Aorta (tissue), 5 donors: ENCODE measurements at regions not wholly inside any gene's neighbourhood (a gene's known extent, or its start where the extent isn't known, plus 50 kb on each side); places are given as distances from the start of the nearest gene placed in this dataset.
"Not testable (repeated sequence)": the region's sequence is repeated elsewhere in the genome, so short reads cannot be mapped to it uniquely, and the experiment has no call there.

Experiments used
- ATAC-seq: fragments of 200-7000 bp; cut with Tn5 transposase; one replicate; pipeline ENCODE4 v1.9.1; 2022; ENCODE audit warnings: moderate library complexity; ENCODE audit not compliant: low FRiP score
- DNase-seq, 2 donors: peaks; one replicate each; pipeline ENCODE4 v3.0.0-alpha.2; 2020
- H3K27ac ChIP-seq, 2 donors: one replicate each; pipeline ENCODE4 v1.5.1; 2013; ENCODE audit warnings: low read length in 2 of 2, mild to moderate bottlenecking in 2 of 2, moderate library complexity in 2 of 2, control low read depth in 1 of 2, inconsistent platforms in 1 of 2, low read depth in 1 of 2
- H3K27me3 ChIP-seq, 2 donors: one replicate each; pipeline ENCODE4 v1.6.1; 2013; ENCODE audit warnings: control low read depth in 1 of 2, low read length in 1 of 2, mild to moderate bottlenecking in 1 of 2, moderate library complexity in 1 of 2; ENCODE audit not compliant: insufficient read depth in 2 of 2, control insufficient read depth in 1 of 2
- H3K36me3 ChIP-seq, 2 donors: one replicate each; pipeline ENCODE4 v1.6.1; 2013; ENCODE audit warnings: control low read depth in 1 of 2, low read length in 1 of 2, mild to moderate bottlenecking in 1 of 2; ENCODE audit not compliant: insufficient read depth in 2 of 2, control insufficient read depth in 1 of 2
- H3K4me1 ChIP-seq, 2 donors: one replicate each; pipeline ENCODE4 v1.6.1; 2013; ENCODE audit warnings: low read length in 2 of 2, control low read depth in 1 of 2, mild to moderate bottlenecking in 1 of 2, moderate library complexity in 1 of 2; ENCODE audit not compliant: insufficient read depth in 2 of 2, control insufficient read depth in 1 of 2
- H3K4me3 ChIP-seq, 2 donors: one replicate each; pipeline ENCODE4 v1.5.1; 2013; ENCODE audit warnings: low read length in 2 of 2, control low read depth in 1 of 2, mild to moderate bottlenecking in 1 of 2
- H3K9me3 ChIP-seq: one replicate; pipeline ENCODE4 v1.6.1; 2013; ENCODE audit warnings: mild to moderate bottlenecking, low read length; ENCODE audit not compliant: control insufficient read depth
- WGBS, 2 donors: extraction: QIAGEN DNeasy Blood & Tissue Kit; methylation state at CpG; one replicate each; pipeline ENCODE4 v1.1.7; 2013; 5-methylcytosine and 5-hydroxymethylcytosine counted together
- intact Hi-C, 2 donors: fragments of 100-400 bp; cut with DNase I; formaldehyde crosslinking; loops; one replicate each; pipeline versions ENCODE4 v1.14.2 to v1.15.0; 2022
- donor health status: healthy with polysubstance abuse.
- donor health status: Bipolar disorder and iron deficiency.
- donor health status: DM: no; HTN: no; CAD: no.
- donor health status: DM: no; HTN: no; CAD: no.
- donor health status: DM: yes; HTN: yes; CAD: no.

GRCh38 chrX:25873196-25873595 lies 264.9 kb upstream of the MAGEB18 start:
- WGBS, 2 donors = 27 to 44% methylated on average over 2 of the region's 2 CpGs
- no peak for ATAC-seq

GRCh38 chrX:25878806-25879205 lies 259.3 kb upstream of the MAGEB18 start:
- H3K36me3 ChIP-seq = no peaks in the 10 kb centered on the region
- no peaks in the 10 kb centered on the region for H3K9me3 ChIP-seq
- H3K4me3 ChIP-seq = no peak overlapping the region
- no peaks in the 10 kb centered on the region for H3K4me1 ChIP-seq
- no peak overlapping the region for H3K27ac ChIP-seq
- WGBS, 2 donors = 0 to 71% methylated on average over 1 of the region's 1 CpG
- no peaks in the 10 kb centered on the region for H3K27me3 ChIP-seq
- intact Hi-C loops = no loop called here
- ATAC-seq (no peak), DNase-seq (no peak)

More at GRCh38 chrX:25873196-25873595, 264.9 kb upstream of the MAGEB18 start:
- intact Hi-C loops = no loop called here
- Histone ChIP-seq H3K27me3 (no peaks in the 10 kb centered on the region), H3K27ac (no peak overlapping the region), H3K36me3 (no peaks in the 10 kb centered on the region), H3K4me1 (no peaks in the 10 kb centered on the region), H3K4me3 (no peak overlapping the region), H3K9me3 (no peaks in the 10 kb centered on the region)
- no peak for DNase-seq

- H3K27ac ChIP-seq, ATAC-seq, H3K4me3 ChIP-seq, H3K9me3 ChIP-seq, intact Hi-C loops, H3K36me3 ChIP-seq, H3K4me1 ChIP-seq, DNase-seq, H3K27me3 ChIP-seq: not testable (repeated sequence)
- 58 to 74% methylated on average over 5 of the region's 5 CpGs for WGBS, 2 donors
Observed at GRCh38 chrX:25882503-25882902, 255.6 kb upstream of the MAGEB18 start.

GRCh38 chrX:25897758-25898157 lies 240.4 kb upstream of the MAGEB18 start:
- DNase-seq (no peak), ATAC-seq (no peak)
- H3K27ac ChIP-seq = no peak overlapping the region
- H3K4me3 ChIP-seq = no peak overlapping the region
- no peaks in the 10 kb centered on the region for H3K27me3 ChIP-seq
- H3K9me3 ChIP-seq = no peaks in the 10 kb centered on the region
- whole genome bisulfite sequencing, 2 donors = 87 to 95% methylated on average over 4 of the region's 4 CpGs
- no peaks in the 10 kb centered on the region for H3K36me3 ChIP-seq
- H3K4me1 ChIP-seq = no peaks in the 10 kb centered on the region
- intact Hi-C loops = no loop called here

- ATAC-seq, H3K27ac ChIP-seq, H3K4me3 ChIP-seq, DNase-seq, H3K4me1 ChIP-seq, intact Hi-C loops, H3K36me3 ChIP-seq, H3K27me3 ChIP-seq, H3K9me3 ChIP-seq: not testable (repeated sequence)
- WGBS, 2 donors = 86 to 96% methylated on average over 17 to 26 of the region's 30 CpGs
Observed at GRCh38 chrX:25905728-25906127, 232.4 kb upstream of the MAGEB18 start.

GRCh38 chrX:25925946-25926345 lies 212.2 kb upstream of the MAGEB18 start:
- DNase-seq (no peak), ATAC-seq (no peak)
- intact Hi-C loops = no loop called here
- H3K27me3 ChIP-seq = no peaks in the 10 kb centered on the region
- 27 to 52% methylated on average over 3 of the region's 3 CpGs for WGBS, 2 donors
- no peaks in the 10 kb centered on the region for H3K4me1 ChIP-seq
- no peaks in the 10 kb centered on the region for H3K9me3 ChIP-seq
- H3K36me3 ChIP-seq = no peaks in the 10 kb centered on the region
- H3K27ac ChIP-seq = no peak overlapping the region
- no peak overlapping the region for H3K4me3 ChIP-seq

GRCh38 chrX:25928316-25928715 lies 209.8 kb upstream of the MAGEB18 start:
- no peak overlapping the region for H3K27ac ChIP-seq
- ATAC-seq (no peak), DNase-seq (no peak)
- H3K36me3 ChIP-seq = no peaks in the 10 kb centered on the region
- H3K4me3 ChIP-seq = no peak overlapping the region
- no peaks in the 10 kb centered on the region for H3K4me1 ChIP-seq
- intact Hi-C loops = no loop called here
- WGBS, 2 donors = 81 to 87% methylated on average over 5 of the region's 5 CpGs
- H3K9me3 ChIP-seq = no peaks in the 10 kb centered on the region
- no peaks in the 10 kb centered on the region for H3K27me3 ChIP-seq

GRCh38 chrX:25941087-25941486 lies 197.1 kb upstream of the MAGEB18 start:
- Histone ChIP-seq H3K4me1 (no peaks in the 10 kb centered on the region), H3K36me3 (no peaks in the 10 kb centered on the region), H3K27me3 (no peaks in the 10 kb centered on the region), H3K4me3 (no peak overlapping the region), H3K27ac (no peak overlapping the region), H3K9me3 (no peaks in the 10 kb centered on the region)
- no peak for ATAC-seq
- intact Hi-C loops = no loop called here
- DNase-seq = no peak
- 51 to 59% methylated on average over 2 of the region's 2 CpGs for WGBS, 2 donors

- DNase-seq = no peak
- no peak for ATAC-seq
- H3K4me3 ChIP-seq = no peak overlapping the region
- H3K27me3 ChIP-seq = no peaks in the 10 kb centered on the region
- WGBS, 2 donors = 66 to 81% methylated on average over 4 of the region's 4 CpGs
- intact Hi-C loops = no loop called here
- no peaks in the 10 kb centered on the region for H3K4me1 ChIP-seq
- H3K36me3 ChIP-seq = no peaks in the 10 kb centered on the region
- no peak overlapping the region for H3K27ac ChIP-seq
- H3K9me3 ChIP-seq = no peaks in the 10 kb centered on the region
Observed at GRCh38 chrX:25941559-25942250, 196.4 kb upstream of the MAGEB18 start.
